IMR-90 (cell line): ENCODE measurements at regions not wholly inside any gene's neighbourhood (a gene's known extent, or its start where the extent isn't known, plus 50 kb on each side); places are given as distances from the start of the nearest gene placed in this dataset.

ENCODE experiments used
- BHLHE40 ChIP-seq: fragments of 150-350 bp; IDR thresholded peaks from 2 replicates; pipeline ENCODE4 v1.6.1; 2016; ENCODE audit warnings: mild to moderate bottlenecking, low read depth, low read length
- CHD1 ChIP-seq: IDR thresholded peaks from 2 replicates; pipeline ENCODE4 v1.6.1; 2012; ENCODE audit warnings: low read depth, low read length, improper control_type of control experiment
- CTCF ChIP-seq: conservative IDR thresholded peaks from 2 replicates; pipeline ENCODE4 v1.5.1; 2012; ENCODE audit warnings: mild to moderate bottlenecking, low read depth, low read length, improper control_type of control experiment
- FOS ChIP-seq: fragments of 150-350 bp; IDR thresholded peaks from 2 replicates; pipeline ENCODE4 v1.6.1; 2016; ENCODE audit warnings: low read depth, low read length
- MAFK ChIP-seq: IDR thresholded peaks from 2 replicates; pipeline ENCODE4 v1.6.1; 2012; ENCODE audit warnings: low read depth, low read length, improper control_type of control experiment
- MAZ ChIP-seq: IDR thresholded peaks from 2 replicates; pipeline ENCODE4 v1.6.1; 2012; ENCODE audit warnings: low read depth, mild to moderate bottlenecking, low read length, improper control_type of control experiment, moderate library complexity, borderline replicate concordance
- MXI1 ChIP-seq: IDR thresholded peaks from 2 replicates; pipeline ENCODE4 v1.6.1; 2012; ENCODE audit warnings: low read depth, mild to moderate bottlenecking, low read length, moderate library complexity, borderline replicate concordance
- POLR2A ChIP-seq: IDR thresholded peaks from 2 replicates; pipeline ENCODE4 v1.6.1; 2012; ENCODE audit warnings: mild to moderate bottlenecking, low read depth, low read length
- RAD21 ChIP-seq: IDR thresholded peaks from 2 replicates; pipeline ENCODE4 v1.6.1; 2012; ENCODE audit warnings: low read length, improper control_type of control experiment
- RCOR1 ChIP-seq: IDR thresholded peaks from 2 replicates; pipeline ENCODE4 v1.6.1; 2012; ENCODE audit warnings: mild to moderate bottlenecking, low read length, improper control_type of control experiment; ENCODE audit not compliant: insufficient replicate concordance
- SMC3 ChIP-seq: fragments of 150-350 bp; IDR thresholded peaks from 2 replicates; pipeline ENCODE4 v1.6.1; 2016; ENCODE audit warnings: low read depth, mild to moderate bottlenecking, antibody characterized with exemption, low read length, moderate library complexity
- USF2 ChIP-seq: fragments of 150-350 bp; IDR thresholded peaks from 2 replicates; pipeline ENCODE4 v1.6.1; 2017; ENCODE audit warnings: mild to moderate bottlenecking, antibody characterized with exemption, low read length, low read depth
- TF ChIP-seq, protein P1 (sequence below): fragments of 150-350 bp; IDR thresholded peaks from 2 replicates; pipeline ENCODE4 v1.6.1; 2016; ENCODE audit warnings: low read depth, mild to moderate bottlenecking, low read length, moderate library complexity, borderline replicate concordance

GRCh38 chrX:26511589-26512363 lies 295.8 kb downstream of the MAGEB5 start:
- TF ChIP-seq CHD1 (no peak), FOS (no peak), CTCF (no peak), USF2 (no peak), RCOR1 (no peak), RAD21 (no peak), POLR2A (no peak), MAFK (no peak), MAZ (no peak), SMC3 (no peak), BHLHE40 (no peak), MXI1 (no peak)
- TF ChIP-seq, protein P1, sequence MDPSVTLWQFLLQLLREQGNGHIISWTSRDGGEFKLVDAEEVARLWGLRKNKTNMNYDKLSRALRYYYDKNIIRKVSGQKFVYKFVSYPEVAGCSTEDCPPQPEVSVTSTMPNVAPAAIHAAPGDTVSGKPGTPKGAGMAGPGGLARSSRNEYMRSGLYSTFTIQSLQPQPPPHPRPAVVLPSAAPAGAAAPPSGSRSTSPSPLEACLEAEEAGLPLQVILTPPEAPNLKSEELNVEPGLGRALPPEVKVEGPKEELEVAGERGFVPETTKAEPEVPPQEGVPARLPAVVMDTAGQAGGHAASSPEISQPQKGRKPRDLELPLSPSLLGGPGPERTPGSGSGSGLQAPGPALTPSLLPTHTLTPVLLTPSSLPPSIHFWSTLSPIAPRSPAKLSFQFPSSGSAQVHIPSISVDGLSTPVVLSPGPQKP, result no peak
